Upper lobe of right lung (tissue), 1 donor: ENCODE measurements at regions not wholly inside any gene's neighbourhood (a gene's known extent, or its start where the extent isn't known, plus 50 kb on each side); places are given as distances from the start of the nearest gene placed in this dataset.
A peak's percentile ranks its signal among the peaks of the same experiment; 100 is the strongest.
"Not testable (repeated sequence)": the region's sequence is repeated elsewhere in the genome, so short reads cannot be mapped to it uniquely, and the experiment has no call there.

Source experiments
- ATAC-seq: fragments of 200-7000 bp; cut with Tn5 transposase; one replicate; pipeline ENCODE4 v1.9.1; 2020; ENCODE audit warnings: mild to moderate bottlenecking, moderate library complexity
- DNase-seq: peaks from one replicate; pipeline ENCODE4 v3.0.0-alpha.2; 2020
- H3K27ac ChIP-seq: fragments of 200-600 bp; one replicate; pipeline ENCODE4 v1.8.0; 2022
- H3K27me3 ChIP-seq: fragments of 200-600 bp; one replicate; pipeline ENCODE4 v1.8.0; 2022; ENCODE audit warnings: mild to moderate bottlenecking
- H3K36me3 ChIP-seq: fragments of 200-600 bp; one replicate; pipeline ENCODE4 v1.8.0; 2022
- H3K4me1 ChIP-seq: fragments of 200-600 bp; one replicate; pipeline ENCODE4 v1.8.0; 2022
- H3K4me3 ChIP-seq: fragments of 200-600 bp; one replicate; pipeline ENCODE4 v1.8.0; 2022; ENCODE audit warnings: mild to moderate bottlenecking
- H3K9me3 ChIP-seq: fragments of 200-600 bp; one replicate; pipeline ENCODE4 v1.8.0; 2022
- intact Hi-C: fragments of 100-400 bp; cut with DNase I; formaldehyde crosslinking; loops from one replicate; pipeline ENCODE4 v1.11.0; 2022
- TF ChIP-seq, protein P1 (sequence below): fragments of 200-600 bp; IDR thresholded peaks from one replicate; pipeline ENCODE4 v1.8.0; 2022; ENCODE audit warnings: antibody characterized with exemption
- donor health status: DM: no; HTN: yes; CAD: no; lungs with severe emphysema.

DNA sequence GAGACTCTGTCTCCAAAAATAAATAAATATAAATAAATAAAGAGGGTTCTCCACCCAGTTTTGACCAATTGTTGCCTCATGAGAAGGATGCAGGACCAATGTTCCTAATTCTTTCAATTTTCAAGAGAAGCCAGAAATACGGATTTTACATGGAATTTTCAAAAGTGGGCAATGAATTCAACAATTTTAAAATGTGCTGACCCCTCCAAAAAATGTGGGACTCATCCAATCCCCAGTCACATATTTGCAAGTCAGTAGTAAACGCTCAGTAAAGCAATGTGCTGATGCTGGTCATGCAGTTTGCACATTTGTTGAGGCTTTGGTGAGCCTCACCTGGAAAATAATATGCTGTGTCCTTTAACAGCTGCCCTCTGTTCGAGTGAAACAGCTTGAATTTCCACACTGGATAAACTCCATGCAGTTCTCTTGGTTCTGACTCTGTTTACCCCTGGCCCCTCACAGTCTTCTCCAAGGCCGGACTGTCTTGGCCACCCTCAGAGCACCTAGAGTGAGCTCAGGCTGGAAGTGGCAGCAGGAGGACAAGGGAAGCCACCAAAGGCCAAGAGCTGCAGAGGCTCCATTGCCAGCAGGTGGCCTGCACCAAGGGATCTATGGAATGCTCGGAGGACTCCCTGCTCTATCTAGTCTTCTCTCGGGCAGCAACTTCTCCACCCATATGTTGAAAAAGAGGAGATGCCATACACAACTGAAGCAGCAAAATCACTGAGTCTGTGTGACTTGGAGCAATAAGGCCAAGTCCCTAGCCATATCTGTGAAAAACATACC is 246.8 kb downstream of the UACA start:
- ATAC-seq: no peak

DNA sequence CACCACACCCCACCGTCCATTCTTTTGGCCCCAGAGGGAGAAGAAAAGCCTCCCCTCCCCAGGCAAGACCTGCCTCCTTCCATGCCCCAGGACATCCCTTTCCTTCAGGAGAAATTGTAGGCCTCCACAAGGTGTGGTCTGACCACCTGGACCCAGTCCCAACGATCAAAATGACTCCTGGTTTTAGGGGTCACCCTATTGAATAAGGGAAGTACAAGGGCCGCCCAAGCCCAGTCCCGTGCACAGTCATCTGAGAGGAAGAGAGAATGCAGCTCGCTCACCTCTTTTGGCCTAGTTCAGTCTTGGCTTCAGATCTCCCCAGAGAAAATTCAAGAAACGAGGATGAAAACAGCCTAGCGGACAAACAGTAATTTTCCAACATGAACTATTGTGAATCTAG is 249.1 kb downstream of the UACA start:
- peaks cover 20% of the 10 kb centered on the region for H3K9me3 ChIP-seq
- H3K27ac ChIP-seq: no peak overlapping the region
- no peak for ATAC-seq
- intact Hi-C loops: no loop called here
- no peak for DNase-seq
- H3K4me1 ChIP-seq: no peaks in the 10 kb centered on the region
- TF ChIP-seq, protein P1, sequence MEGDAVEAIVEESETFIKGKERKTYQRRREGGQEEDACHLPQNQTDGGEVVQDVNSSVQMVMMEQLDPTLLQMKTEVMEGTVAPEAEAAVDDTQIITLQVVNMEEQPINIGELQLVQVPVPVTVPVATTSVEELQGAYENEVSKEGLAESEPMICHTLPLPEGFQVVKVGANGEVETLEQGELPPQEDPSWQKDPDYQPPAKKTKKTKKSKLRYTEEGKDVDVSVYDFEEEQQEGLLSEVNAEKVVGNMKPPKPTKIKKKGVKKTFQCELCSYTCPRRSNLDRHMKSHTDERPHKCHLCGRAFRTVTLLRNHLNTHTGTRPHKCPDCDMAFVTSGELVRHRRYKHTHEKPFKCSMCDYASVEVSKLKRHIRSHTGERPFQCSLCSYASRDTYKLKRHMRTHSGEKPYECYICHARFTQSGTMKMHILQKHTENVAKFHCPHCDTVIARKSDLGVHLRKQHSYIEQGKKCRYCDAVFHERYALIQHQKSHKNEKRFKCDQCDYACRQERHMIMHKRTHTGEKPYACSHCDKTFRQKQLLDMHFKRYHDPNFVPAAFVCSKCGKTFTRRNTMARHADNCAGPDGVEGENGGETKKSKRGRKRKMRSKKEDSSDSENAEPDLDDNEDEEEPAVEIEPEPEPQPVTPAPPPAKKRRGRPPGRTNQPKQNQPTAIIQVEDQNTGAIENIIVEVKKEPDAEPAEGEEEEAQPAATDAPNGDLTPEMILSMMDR: no peak
- no peaks in the 10 kb centered on the region for H3K36me3 ChIP-seq
- H3K27me3 ChIP-seq: no peaks in the 10 kb centered on the region
- H3K4me3 ChIP-seq: no peak overlapping the region

More for the DNA sequence above, 246.8 kb downstream of the UACA start:
- no peak for DNase-seq
- Histone ChIP-seq H3K27me3 (no peaks in the 10 kb centered on the region), H3K4me1 (no peaks in the 10 kb centered on the region), H3K27ac (no peak overlapping the region), H3K4me3 (no peak overlapping the region), H3K9me3 (peaks cover under 1% of the 10 kb centered on the region), H3K36me3 (no peaks in the 10 kb centered on the region)
- intact Hi-C loops: no loop called here
- TF ChIP-seq, protein P1: no peak

DNA sequence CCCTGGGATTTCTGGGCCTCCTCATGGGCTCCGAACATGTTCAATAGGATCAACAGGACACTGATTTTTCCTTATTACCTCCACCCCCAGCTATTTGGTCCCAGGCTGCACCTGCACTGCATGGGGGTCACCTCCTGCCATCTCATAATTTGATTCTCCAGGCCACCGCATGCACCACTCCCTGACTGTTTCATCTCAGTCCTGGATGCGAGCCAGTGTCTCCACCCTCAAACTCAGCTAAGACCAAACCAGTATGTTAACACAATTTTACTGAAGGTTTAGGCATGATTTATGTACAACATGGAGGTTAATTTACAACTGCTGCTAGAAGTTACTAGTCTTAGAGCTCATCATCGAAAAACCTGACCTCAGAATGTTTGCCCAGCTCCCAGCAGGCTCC is 249.5 kb downstream of the UACA start:
- peaks cover 20% of the 10 kb centered on the region for H3K9me3 ChIP-seq
- no peak overlapping the region for H3K4me3 ChIP-seq
- ATAC-seq (no peak), DNase-seq (no peak)
- intact Hi-C loops: no loop called here
- peaks cover 2% of the 10 kb centered on the region for H3K4me1 ChIP-seq
- TF ChIP-seq, protein P1: no peak
- no peaks in the 10 kb centered on the region for H3K36me3 ChIP-seq
- no peaks in the 10 kb centered on the region for H3K27me3 ChIP-seq
- no peak overlapping the region for H3K27ac ChIP-seq

DNA sequence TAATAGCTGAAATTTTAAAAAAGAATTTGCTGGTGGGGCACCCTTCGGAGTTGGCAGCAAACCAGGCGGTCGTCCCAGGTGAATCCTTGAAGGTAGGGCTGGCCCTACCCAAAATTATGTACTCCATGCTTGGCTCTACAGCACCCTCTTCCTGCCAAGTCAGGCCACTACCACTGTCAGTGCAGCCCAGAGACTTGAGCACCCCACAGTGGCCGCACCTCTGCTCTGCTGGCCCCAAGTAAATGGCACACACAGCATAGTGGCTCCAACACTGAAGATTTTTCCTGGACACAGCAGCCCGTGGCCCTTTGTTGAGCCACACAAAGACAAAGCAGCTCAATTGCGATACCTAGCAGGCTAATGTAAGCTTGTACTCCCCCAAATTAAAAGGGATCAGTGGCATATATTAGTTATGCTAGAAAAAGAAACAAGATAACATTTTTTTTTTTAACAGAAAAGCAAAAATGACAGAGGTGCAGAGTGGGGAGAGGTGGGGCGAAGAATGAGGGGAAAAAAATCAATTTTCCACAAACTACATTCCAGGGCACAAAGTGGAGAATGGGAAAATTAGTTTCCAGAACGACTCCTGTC is 250.5 kb downstream of the UACA start:
- H3K4me1 ChIP-seq: peaks cover 3% of the 10 kb centered on the region
- no peak overlapping the region for H3K27ac ChIP-seq
- ATAC-seq (peak; percentile 82), DNase-seq (no peak)
- peaks cover 20% of the 10 kb centered on the region for H3K9me3 ChIP-seq
- H3K36me3 ChIP-seq: no peaks in the 10 kb centered on the region
- H3K4me3 ChIP-seq: no peak overlapping the region
- intact Hi-C loops: no loop called here
- H3K27me3 ChIP-seq: no peaks in the 10 kb centered on the region
- TF ChIP-seq, protein P1: peak; percentile 55

DNA sequence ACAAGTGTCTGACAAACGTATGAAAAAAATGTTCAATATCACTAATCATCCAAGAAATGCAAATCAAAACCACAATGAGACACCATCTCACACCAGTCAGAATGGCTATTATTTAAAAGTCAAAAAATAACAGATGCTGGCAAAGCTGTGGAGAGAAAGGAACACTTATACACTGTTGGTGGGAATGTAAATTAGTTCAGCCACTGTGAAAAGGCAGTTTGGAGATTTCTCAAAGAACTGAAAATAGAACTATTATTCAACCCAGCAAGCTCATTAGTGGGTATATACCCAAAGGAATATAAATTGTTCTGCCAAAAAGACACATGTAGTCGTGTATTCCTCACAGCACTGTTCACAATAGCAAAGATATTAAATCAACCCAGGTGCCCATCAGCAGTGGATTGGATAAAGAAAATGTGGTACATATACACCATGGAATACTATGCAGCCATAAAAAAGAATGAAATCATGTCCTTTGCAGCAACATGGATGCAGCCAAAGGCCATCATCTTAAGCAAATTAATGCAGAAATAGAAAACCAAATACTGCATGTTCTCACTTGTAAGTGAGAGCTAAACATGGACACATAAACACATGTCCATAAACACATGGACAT is 251.3 kb downstream of the UACA start:
- H3K4me1 ChIP-seq, H3K27me3 ChIP-seq, H3K27ac ChIP-seq, DNase-seq, H3K4me3 ChIP-seq, ATAC-seq, H3K36me3 ChIP-seq, intact Hi-C loops: not testable (repeated sequence)
- peaks cover 20% of the 10 kb centered on the region for H3K9me3 ChIP-seq

DNA sequence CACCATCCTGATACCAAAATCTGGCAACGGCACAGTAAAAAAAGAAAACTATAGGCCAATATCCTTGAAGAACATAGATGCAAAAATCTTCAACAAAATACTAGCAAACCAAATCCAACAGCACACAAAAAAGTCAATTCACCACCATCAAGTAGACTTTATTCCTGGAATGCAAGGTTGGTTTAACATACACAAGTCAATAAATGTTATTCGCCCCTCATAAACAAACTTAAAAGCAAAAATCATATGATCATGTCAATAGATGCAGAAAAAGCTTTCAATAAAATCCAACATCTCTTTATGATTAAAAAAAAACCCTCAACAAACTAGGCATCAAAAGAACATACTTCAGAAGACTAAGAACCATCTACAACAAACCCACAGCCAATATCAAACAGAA is 252.9 kb downstream of the UACA start:
- DNase-seq (no peak), ATAC-seq (no peak)
- H3K27ac ChIP-seq: no peak overlapping the region
- H3K4me1 ChIP-seq: peaks cover 3% of the 10 kb centered on the region
- TF ChIP-seq, protein P1: no peak
- peaks cover 20% of the 10 kb centered on the region for H3K9me3 ChIP-seq
- intact Hi-C loops: no loop called here
- H3K36me3 ChIP-seq: no peaks in the 10 kb centered on the region
- H3K27me3 ChIP-seq: no peaks in the 10 kb centered on the region
- H3K4me3 ChIP-seq: no peak overlapping the region
